ENCODE measurements at regions not wholly inside any gene's neighbourhood (a gene's known extent, or its start where the extent isn't known, plus 50 kb on each side); places are given as distances from the start of the nearest gene placed in this dataset.

- H3K4me2 ChIP-seq (ENCODE audit: insufficient read depth, low read length) = no peak overlapping the region
- no peaks in the 10 kb centered on the region for H3K9me1 ChIP-seq (replicated peaks; ENCODE audit: control insufficient read depth, extremely low read depth, insufficient read depth, low read length)
- no peaks in the 10 kb centered on the region for H3K36me3 ChIP-seq (ENCODE audit: control insufficient read depth in 2 of 2, extremely low read depth in 1 of 2, insufficient read depth in 2 of 2, low read length in 2 of 2)
- TF ChIP-seq EZH2 (IDR thresholded peaks at IDR 0.05; ENCODE audit: borderline replicate concordance, low read depth, low read length, severe bottlenecking) = no peak
- intact Hi-C loops (cut with micrococcal nuclease) (no loop called here), dilution Hi-C loops (cut with MboI; ENCODE audit: extremely low pct_ligation_motif_present, low sequenced_read_pairs) (no loop called here)
- H3K79me2 ChIP-seq (ENCODE audit: control insufficient read depth, insufficient read depth, low read length) = no peaks in the 10 kb centered on the region
- H3K27ac ChIP-seq (ENCODE audit: insufficient read depth, low read depth, low read length) = no peak overlapping the region
- BruUV-seq (replicated peaks) = no TSS peak
- no peak overlapping the region for H2AFZ ChIP-seq (ENCODE audit: low read depth, low read length)
- H4K20me1 ChIP-seq (replicated peaks; ENCODE audit: control insufficient read depth, extremely low read depth, insufficient read depth, low read length) = no peaks in the 10 kb centered on the region
- H3K9me3 ChIP-seq (replicated peaks; ENCODE audit: control insufficient read depth, insufficient read depth, low read length) = no peaks in the 10 kb centered on the region
- POLR2A ChIA-PET = no interaction called here
- H3K4me3 ChIP-seq (replicated peaks in 1 of 3; ENCODE audit: insufficient read depth in 1 of 3, low read depth in 1 of 3, low read length in 3 of 3) = no peak overlapping the region
- DNase-seq (ENCODE audit: low read depth, low spot score) (no peak), FAIRE-seq (no peak)
- no peaks in the 10 kb centered on the region for H3K4me1 ChIP-seq (ENCODE audit: control insufficient read depth, extremely low read depth, insufficient read depth, low read length)
- peaks cover 2 to 15% of the 10 kb centered on the region in 2 experiments for H3K27me3 ChIP-seq (ENCODE audit: control insufficient read depth in 2 of 2, insufficient read depth in 2 of 2, low read length in 2 of 2)
- CTCF ChIA-PET = no interaction called here
- no peak overlapping the region for H3K9ac ChIP-seq (replicated peaks; ENCODE audit: extremely low read depth, insufficient read depth, low read length)
Observed at GRCh38 chr13:31528758-31529157, 210.6 kb upstream of the RXFP2 start.

- H3K27me3 ChIP-seq (ENCODE audit: control insufficient read depth in 2 of 2, insufficient read depth in 2 of 2, low read length in 2 of 2) = peaks cover 4 to 21% of the 10 kb centered on the region in 2 experiments
- TF ChIP-seq JUN (IDR thresholded peaks at IDR 0.05; ENCODE audit: borderline replicate concordance, insufficient read depth, insufficient read length, low read depth) = no peak
- TF ChIP-seq POLR2A (IDR thresholded peaks at IDR 0.05; ENCODE audit: low read depth, low read length) = no peak
- TF ChIP-seq GATA2 (IDR thresholded peaks at IDR 0.05; ENCODE audit: insufficient read depth, insufficient read length, low read depth, low read length) = no peak
- TF ChIP-seq, protein P1, sequence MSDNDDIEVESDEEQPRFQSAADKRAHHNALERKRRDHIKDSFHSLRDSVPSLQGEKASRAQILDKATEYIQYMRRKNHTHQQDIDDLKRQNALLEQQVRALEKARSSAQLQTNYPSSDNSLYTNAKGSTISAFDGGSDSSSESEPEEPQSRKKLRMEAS (IDR thresholded peaks at IDR 0.05; ENCODE audit: insufficient read depth, insufficient read length) = no peak
- TF ChIP-seq MYC (IDR thresholded peaks at IDR 0.05; ENCODE audit: low read depth, low read length) = no peak
- no peak for TF ChIP-seq EZH2 (IDR thresholded peaks at IDR 0.05; ENCODE audit: borderline replicate concordance, low read depth, low read length, severe bottlenecking)
- no peak for TF ChIP-seq POLR2AphosphoS5 (IDR thresholded peaks at IDR 0.05; ENCODE audit: insufficient read depth, low read depth, low read length)
- TF ChIP-seq, protein P2, sequence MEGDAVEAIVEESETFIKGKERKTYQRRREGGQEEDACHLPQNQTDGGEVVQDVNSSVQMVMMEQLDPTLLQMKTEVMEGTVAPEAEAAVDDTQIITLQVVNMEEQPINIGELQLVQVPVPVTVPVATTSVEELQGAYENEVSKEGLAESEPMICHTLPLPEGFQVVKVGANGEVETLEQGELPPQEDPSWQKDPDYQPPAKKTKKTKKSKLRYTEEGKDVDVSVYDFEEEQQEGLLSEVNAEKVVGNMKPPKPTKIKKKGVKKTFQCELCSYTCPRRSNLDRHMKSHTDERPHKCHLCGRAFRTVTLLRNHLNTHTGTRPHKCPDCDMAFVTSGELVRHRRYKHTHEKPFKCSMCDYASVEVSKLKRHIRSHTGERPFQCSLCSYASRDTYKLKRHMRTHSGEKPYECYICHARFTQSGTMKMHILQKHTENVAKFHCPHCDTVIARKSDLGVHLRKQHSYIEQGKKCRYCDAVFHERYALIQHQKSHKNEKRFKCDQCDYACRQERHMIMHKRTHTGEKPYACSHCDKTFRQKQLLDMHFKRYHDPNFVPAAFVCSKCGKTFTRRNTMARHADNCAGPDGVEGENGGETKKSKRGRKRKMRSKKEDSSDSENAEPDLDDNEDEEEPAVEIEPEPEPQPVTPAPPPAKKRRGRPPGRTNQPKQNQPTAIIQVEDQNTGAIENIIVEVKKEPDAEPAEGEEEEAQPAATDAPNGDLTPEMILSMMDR (IDR thresholded peaks at IDR 0.05; ENCODE audit: extremely low read depth in 1 of 2, insufficient read depth in 1 of 2, low read depth in 1 of 2, low read length in 2 of 2) = no peak
- BruUV-seq (replicated peaks) = no TSS peak
- no peaks in the 10 kb centered on the region for H3K9me1 ChIP-seq (replicated peaks; ENCODE audit: control insufficient read depth, extremely low read depth, insufficient read depth, low read length)
- intact Hi-C loops (cut with micrococcal nuclease) (no loop called here), dilution Hi-C loops (cut with MboI; ENCODE audit: extremely low pct_ligation_motif_present, low sequenced_read_pairs) (no loop called here)
- no peaks in the 10 kb centered on the region for H3K9me3 ChIP-seq (replicated peaks; ENCODE audit: control insufficient read depth, insufficient read depth, low read length)
- ChIA-PET CTCF (interaction anchor here (1.1 to 1.6 kb wide), 2 partner anchors 100 to 169 kb away, joined by 3 to 4 read pairs; no protein-coding TSS in a partner anchor), POLR2A (no interaction called here)
- FAIRE-seq (no peak), DNase-seq (ENCODE audit: low read depth, low spot score) (no peak)
- H3K4me2 ChIP-seq (ENCODE audit: insufficient read depth, low read length) = no peak overlapping the region
- no peak overlapping the region for H3K4me3 ChIP-seq (replicated peaks in 1 of 3; ENCODE audit: insufficient read depth in 1 of 3, low read depth in 1 of 3, low read length in 3 of 3)
- no peak overlapping the region for H3K9ac ChIP-seq (replicated peaks; ENCODE audit: extremely low read depth, insufficient read depth, low read length)
- H3K79me2 ChIP-seq (ENCODE audit: control insufficient read depth, insufficient read depth, low read length) = no peaks in the 10 kb centered on the region
- H3K36me3 ChIP-seq (ENCODE audit: control insufficient read depth in 2 of 2, extremely low read depth in 1 of 2, insufficient read depth in 2 of 2, low read length in 2 of 2) = no peaks in the 10 kb centered on the region
- no peaks in the 10 kb centered on the region for H3K4me1 ChIP-seq (ENCODE audit: control insufficient read depth, extremely low read depth, insufficient read depth, low read length)
- no peaks in the 10 kb centered on the region for H4K20me1 ChIP-seq (replicated peaks; ENCODE audit: control insufficient read depth, extremely low read depth, insufficient read depth, low read length)
- H3K27ac ChIP-seq (ENCODE audit: insufficient read depth, low read depth, low read length) = no peak overlapping the region
- H2AFZ ChIP-seq (ENCODE audit: low read depth, low read length) = no peak overlapping the region
Observed at GRCh38 chr13:31530922-31531321, 208.4 kb upstream of the RXFP2 start.

Data from endothelial cell of umbilical vein (primary cell).